SK-N-MC (cell line): ENCODE measurements at regions not wholly inside any gene's neighbourhood (a gene's known extent, or its start where the extent isn't known, plus 50 kb on each side); places are given as distances from the start of the nearest gene placed in this dataset.

Source experiments
- EZH2 ChIP-seq: fragments of 200-600 bp; sonication (generic); IDR thresholded peaks from one replicate; pipeline ENCODE4 v1.6.1; 2017; ENCODE audit warnings: antibody characterized with exemption
- POLR2AphosphoS5 ChIP-seq: IDR thresholded peaks from 2 replicates; pipeline ENCODE4 v1.6.1; 2012; ENCODE audit warnings: mild to moderate bottlenecking, low read depth, low read length, borderline replicate concordance

GRCh38 chr1:8217809-8218208 lies 100.1 kb upstream of the SLC45A1 start:
- TF ChIP-seq POLR2AphosphoS5 (no peak), EZH2 (no peak)
